ENCODE measurements at regions not wholly inside any gene's neighbourhood (a gene's known extent, or its start where the extent isn't known, plus 50 kb on each side); places are given as distances from the start of the nearest gene placed in this dataset.

- no peak for TF ChIP-seq ZBTB43 (CRISPR knock-in tag; IDR thresholded peaks at IDR 0.05)
- no peak for TF ChIP-seq ZBED1 (IDR thresholded peaks at IDR 0.05)
- no peak for TF ChIP-seq TAF9B (IDR thresholded peaks at IDR 0.05; ENCODE audit: partially characterized antibody)
- no peak for TF ChIP-seq ZNF79 (CRISPR knock-in tag; IDR thresholded peaks at IDR 0.05; ENCODE audit: low read depth)
Observed at GRCh38 chr4:16334601-16335000, 108.3 kb upstream of the TAPT1 start (continued).

- ChIA-PET POLR2A (no interaction called here), CTCF (ENCODE audit: low intra/inter-chr PET ratio) (no interaction called here)
- Histone ChIP-seq H2AFZ (ENCODE audit: low read depth, low read length) (no peak overlapping the region), H3K4me2 (ENCODE audit: insufficient read depth, low read length) (no peak overlapping the region), H3K9ac (ENCODE audit: insufficient read depth in 1 of 2, low read depth in 2 of 2, low read length in 2 of 2) (no peak overlapping the region), H3K79me2 (ENCODE audit: control insufficient read depth, insufficient read depth, low read length) (no peaks in the 10 kb centered on the region), H3K27ac (ENCODE audit: extremely low read depth, low read depth, low read length) (no peak overlapping the region), H3K4me1 (replicated peaks in 1 of 2; ENCODE audit: control insufficient read depth in 2 of 2, insufficient read depth in 2 of 2, low read length in 2 of 2) (no peaks in the 10 kb centered on the region), H3K9me3 (replicated peaks; ENCODE audit: control insufficient read depth, insufficient read depth, low read depth, low read length) (no peaks in the 10 kb centered on the region), H4K20me1 (replicated peaks; ENCODE audit: control insufficient read depth, insufficient read depth, low read length) (no peaks in the 10 kb centered on the region), H3K4me3 (no peak overlapping the region), H3K36me3 (ENCODE audit: control insufficient read depth, insufficient read depth, low read length) (no peaks in the 10 kb centered on the region), H3K9me1 (ENCODE audit: control insufficient read depth, insufficient read depth, low read length) (no peaks in the 10 kb centered on the region), H3K27me3 (ENCODE audit: control insufficient read depth in 2 of 2, insufficient read depth in 2 of 2, low read length in 2 of 2) (no peaks in the 10 kb centered on the region)
- no TSS peak for BruUV-seq (replicated peaks)
- WGBS (ENCODE audit: insufficient coverage, low coverage, missing lambda C conversion rate) = 0% methylated on average over 1 of the region's 1 CpG
- no peak for ATAC-seq
- in situ Hi-C loops (cut with MboI) (no loop called here), intact Hi-C loops (cut with micrococcal nuclease) (no loop called here)
- FAIRE-seq = no peak
- no peak for DNase-seq (ENCODE audit: extremely low read depth in 1 of 4, low spot score in 3 of 4)
- TF ChIP-seq TRIM25 (IDR thresholded peaks at IDR 0.05; ENCODE audit: borderline replicate concordance) (no peak), ZNF124 (CRISPR knock-in tag; IDR thresholded peaks at IDR 0.05) (no peak), MAFK (IDR thresholded peaks at IDR 0.05; ENCODE audit: low read length) (peak; percentile 49; the same call in 1 of the 2 replicates), MAFG (tag; conservative IDR thresholded peaks at IDR 0.05) (peak; percentile 59), MAFF (IDR thresholded peaks at IDR 0.05; ENCODE audit: low read length) (peak; percentile 41; the same call in 1 of the 2 replicates), RCOR1 (IDR thresholded peaks at IDR 0.05; ENCODE audit: borderline replicate concordance in 1 of 2, low read depth in 2 of 2, low read length in 2 of 2) (no peak), HMGN3 (IDR thresholded peaks at IDR 0.05; ENCODE audit: borderline replicate concordance, extremely low read depth, insufficient read length, low read depth, low read length) (no peak), C11orf30 (IDR thresholded peaks at IDR 0.05; ENCODE audit: low read depth) (peak; percentile 66), ZBED1 (IDR thresholded peaks at IDR 0.05) (no peak), ZNF316 (IDR thresholded peaks at IDR 0.05) (peak; percentile 83), ZNF695 (CRISPR knock-in tag; IDR thresholded peaks at IDR 0.05) (no peak), STAT5B (CRISPR knock-in tag; IDR thresholded peaks at IDR 0.05) (no peak)
Observed at GRCh38 chr4:16329797-16330134, 103.5 kb upstream of the TAPT1 start.
